Motor neuron (in vitro differentiated cells): ENCODE measurements at regions not wholly inside any gene's neighbourhood (a gene's known extent, or its start where the extent isn't known, plus 50 kb on each side); places are given as distances from the start of the nearest gene placed in this dataset.
A peak's percentile ranks its signal among the peaks of the same experiment; 100 is the strongest.
"Not testable (repeated sequence)": the region's sequence is repeated elsewhere in the genome, so short reads cannot be mapped to it uniquely, and the experiment has no call there.

ENCODE experiments used
- ATAC-seq, 8 experiments: fragments of 200-7000 bp; cut with Tn5 transposase; replicated peaks in 6 of 8; 2 replicates each; pipeline ENCODE4 v1.8.0; 2021; ENCODE audit warnings: mild to moderate bottlenecking in 8 of 8, moderate library complexity in 8 of 8
- H3K27ac ChIP-seq, 2 donors: fragments of 250-450 bp; sonication (Bioruptor Pico); 2 replicates each; pipeline ENCODE4 v1.9.0; 2021; ENCODE audit warnings: antibody characterized with exemption in 2 of 2, mild to moderate bottlenecking in 2 of 2, moderate library complexity in 1 of 2
- H3K4me1 ChIP-seq, 2 donors: fragments of 250-450 bp; sonication (Bioruptor Pico); replicated peaks in 1 of 2; 2 replicates each; pipeline ENCODE4 v1.6.1; 2021; ENCODE audit warnings: antibody characterized with exemption in 2 of 2, mild to moderate bottlenecking in 2 of 2, moderate library complexity in 1 of 2
- H3K4me3 ChIP-seq, 5 donors: fragments of 250-450 bp; sonication (Bioruptor Pico); 2 replicates each; pipeline ENCODE4 v1.9.0; 2021; ENCODE audit warnings: antibody characterized with exemption in 5 of 5, mild to moderate bottlenecking in 5 of 5, moderate library complexity in 4 of 5
- WGBS, 10 experiments: fragments of 450-650 bp; shearing (Covaris generic); methylation state at CpG; one replicate each; pipeline ENCODE4 v1.0.0; 2022; 5-methylcytosine and 5-hydroxymethylcytosine counted together
- in situ Hi-C, 9 experiments: fragments of 400-800 bp; cut with MboI; loops; one replicate each; pipeline ENCODE4 v1.15.0; 2021; ENCODE audit warnings: low sequenced_read_pairs in 9 of 9, low pct_unique_long_range_greater_than_20kb in 2 of 9; ENCODE audit not compliant: unreplicated experiment in 9 of 9

GRCh38 chrY:19487494-19487893 lies 257.0 kb downstream of the KDM5D start:
- Histone ChIP-seq H3K4me1 (no peaks in the 10 kb centered on the region), H3K27ac (no peak overlapping the region), H3K4me3 (no peak overlapping the region)
- ATAC-seq = no peak
- 0 to 82% (median 42%) methylated on average over 1 to 3 of the region's 3 CpGs; no CpG with 5 or more reads in 5 of the 10 experiments for WGBS, 10 experiments
- in situ Hi-C loops = no loop called here

DNA sequence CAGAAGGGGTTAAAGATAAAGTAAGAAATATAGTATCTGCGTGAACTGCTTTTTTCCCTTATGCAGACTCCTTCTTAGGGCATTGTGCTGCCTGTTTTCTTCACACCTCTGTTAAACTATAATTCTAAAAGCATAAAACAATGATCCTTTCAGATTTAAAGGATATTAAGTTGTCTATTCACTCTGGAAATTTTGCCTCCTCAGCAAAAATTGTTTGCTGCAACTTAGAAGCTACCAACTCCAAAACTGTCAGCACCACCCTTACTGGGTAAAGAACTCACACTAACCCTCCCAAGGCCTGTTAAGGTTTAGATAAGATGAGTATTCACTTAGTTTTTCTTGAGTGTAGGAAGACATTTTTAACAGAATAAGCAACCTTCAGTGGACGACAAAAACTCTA lies 259.5 kb downstream of the KDM5D start:
- no CpG with 5 or more reads among the region's 2 CpGs for WGBS, 10 experiments
- no peak overlapping the region for H3K4me3 ChIP-seq
- in situ Hi-C loops = no loop called here
- ATAC-seq = no peak
- no peaks in the 10 kb centered on the region for H3K4me1 ChIP-seq
- H3K27ac ChIP-seq = no peak overlapping the region

DNA sequence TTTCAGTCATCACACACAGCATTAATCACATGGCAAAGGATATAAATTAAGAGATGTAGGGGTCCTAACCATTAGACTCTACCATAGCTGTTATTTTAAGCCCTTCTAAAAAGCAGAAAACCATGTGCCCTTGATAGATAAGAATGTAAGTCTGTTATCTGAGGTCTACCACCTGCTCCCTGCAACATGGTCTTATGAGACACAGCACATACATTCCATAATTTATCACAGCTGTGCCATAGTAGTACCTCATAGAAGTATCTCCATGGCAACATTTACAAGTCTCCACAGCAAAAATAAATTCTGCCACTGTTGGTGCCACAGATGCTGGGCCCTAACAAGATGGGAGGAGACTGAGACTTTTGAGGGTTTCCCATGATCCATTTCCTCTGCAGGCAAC lies 265.4 kb downstream of the KDM5D start:
- ATAC-seq = no peak
- no peak overlapping the region for H3K27ac ChIP-seq
- in situ Hi-C loops = no loop called here
- no peaks in the 10 kb centered on the region for H3K4me1 ChIP-seq
- H3K4me3 ChIP-seq = no peak overlapping the region

DNA sequence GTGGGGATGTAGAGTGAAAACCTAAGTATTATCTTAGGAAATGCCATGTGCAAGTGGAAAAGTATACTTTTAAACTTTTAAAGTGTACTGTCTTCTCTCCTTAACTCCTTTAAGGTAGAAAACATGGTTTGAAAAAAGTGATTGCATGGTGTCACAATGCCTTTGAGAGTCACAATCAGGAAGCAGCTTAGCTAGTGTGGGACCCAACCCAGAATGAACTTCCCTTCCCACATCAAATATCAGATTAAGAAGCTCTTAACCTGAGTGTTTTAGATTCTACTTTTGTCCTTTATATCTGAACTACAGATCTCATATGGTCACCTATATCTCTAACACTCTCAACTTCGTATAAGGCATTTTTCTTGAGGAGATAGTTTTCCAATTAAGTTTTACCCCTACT lies 266.6 kb downstream of the KDM5D start:
- ATAC-seq = no peak
- Histone ChIP-seq H3K4me3 (no peak overlapping the region), H3K27ac (no peak overlapping the region), H3K4me1 (no peaks in the 10 kb centered on the region)
- in situ Hi-C loops = no loop called here
- WGBS, 10 experiments = 0 to 83% methylated on average over 1 of the region's 1 CpG; no CpG with 5 or more reads in 8 of the 10 experiments

DNA sequence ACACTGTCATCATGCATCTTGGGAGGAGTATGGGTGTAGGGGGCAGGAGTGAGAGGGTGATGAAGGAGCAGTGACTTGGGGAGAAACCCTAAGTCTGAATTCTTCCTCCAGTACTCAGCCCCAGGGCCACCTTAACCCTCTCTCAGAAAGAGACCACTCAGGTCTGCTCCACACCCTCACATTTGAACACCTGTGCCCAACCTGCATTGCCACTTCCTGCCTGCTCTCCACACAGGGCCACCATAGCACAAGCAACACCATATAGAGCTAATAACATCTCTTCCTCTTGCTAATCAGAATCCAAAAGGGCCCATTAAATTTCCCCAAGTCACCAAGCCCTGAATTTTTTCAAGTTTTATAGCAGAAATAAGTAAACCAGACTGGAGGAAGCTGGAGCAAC lies 278.7 kb downstream of the KDM5D start:
- ATAC-seq = no peak

DNA sequence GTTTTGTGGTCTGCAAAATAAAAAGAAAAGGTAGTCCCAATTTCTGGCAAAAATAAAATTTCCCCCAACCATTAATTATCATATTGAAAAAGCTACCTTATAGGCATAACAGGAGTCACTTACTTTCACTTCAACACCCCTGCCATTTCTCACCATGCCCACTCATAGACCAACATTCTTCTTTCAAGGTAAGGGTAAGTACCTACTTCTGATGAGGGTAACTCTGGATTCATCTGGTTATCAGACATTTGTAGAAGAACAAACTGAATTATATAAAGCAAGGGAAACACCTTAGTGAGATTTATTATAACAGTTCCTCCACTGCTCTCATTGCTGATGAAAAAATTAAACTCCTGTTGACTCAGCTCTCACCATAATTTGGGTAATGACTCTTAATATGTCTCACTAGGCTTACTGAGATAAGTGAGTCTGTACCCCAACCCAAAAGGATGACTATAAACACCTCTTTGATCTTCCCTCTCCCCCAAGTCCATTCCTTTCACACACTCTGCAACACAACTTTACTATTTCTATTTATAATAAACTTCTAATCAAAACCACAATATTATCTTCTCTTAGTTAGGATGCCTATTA lies 287.6 kb downstream of the KDM5D start:
- no peak for ATAC-seq
- in situ Hi-C loops = no loop called here
- Histone ChIP-seq H3K4me1 (no peaks in the 10 kb centered on the region), H3K27ac (no peak overlapping the region), H3K4me3 (no peak overlapping the region)

More for the DNA sequence above, 278.7 kb downstream of the KDM5D start:
- no peaks in the 10 kb centered on the region for H3K4me1 ChIP-seq
- in situ Hi-C loops = no loop called here
- no peak overlapping the region for H3K27ac ChIP-seq
- no peak overlapping the region for H3K4me3 ChIP-seq

- WGBS, 10 experiments = 0% methylated on average over 1 of the region's 4 CpGs; no CpG with 5 or more reads in 9 of the 10 experiments
- Histone ChIP-seq H3K4me1 (no peaks in the 10 kb centered on the region), H3K27ac (no peak overlapping the region), H3K4me3 (no peak overlapping the region)
- ATAC-seq = peak in 7 of 8 experiments; percentile 38 to 78 (median 52)
- in situ Hi-C loops = loop anchor here in 1 of 9 experiments (25.0 kb wide), 1 partner anchor 254 kb away; no protein-coding TSS in a partner anchor
Measured at GRCh38 chrY:19433059-19433458, 311.5 kb downstream of the KDM5D start.

- in situ Hi-C loops = loop anchor here in 1 of 9 experiments (25.0 kb wide), 1 partner anchor 259 kb away; no protein-coding TSS in a partner anchor
- H3K4me1 ChIP-seq = no peaks in the 10 kb centered on the region
- peak in 3 of 8 experiments; percentile 34 to 53 (median 40) for ATAC-seq
- no peak overlapping the region for H3K4me3 ChIP-seq
- no peak overlapping the region for H3K27ac ChIP-seq
Measured at GRCh38 chrY:19427736-19428518, 316.6 kb downstream of the KDM5D start.

DNA sequence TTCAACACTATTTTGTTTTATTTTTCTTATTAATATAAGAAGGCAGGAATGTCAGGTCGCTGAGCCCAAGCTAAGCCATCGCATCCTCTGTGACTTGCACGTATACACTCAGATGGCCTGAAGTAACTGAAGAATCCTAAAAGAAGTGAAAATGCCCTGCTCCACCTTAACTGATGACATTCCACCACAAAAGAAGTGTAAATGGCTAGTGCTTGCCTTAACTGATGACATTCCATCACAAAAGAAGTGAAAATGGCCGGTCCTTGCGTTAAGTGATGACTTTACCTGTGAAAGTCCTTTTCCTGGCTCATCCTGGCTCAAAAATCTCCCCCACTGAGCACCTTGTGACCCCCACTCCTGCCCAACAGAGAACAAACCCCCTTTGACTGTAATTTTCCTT lies 317.3 kb downstream of the KDM5D start:
- in situ Hi-C loops = loop anchor here in 1 of 9 experiments (25.0 kb wide), 1 partner anchor 260 kb away; no protein-coding TSS in a partner anchor
- H3K4me1 ChIP-seq, ATAC-seq, H3K27ac ChIP-seq, H3K4me3 ChIP-seq: not testable (repeated sequence)
- WGBS, 10 experiments = 80% methylated on average over 5 of the region's 5 CpGs; no CpG with 5 or more reads in 9 of the 10 experiments

- in situ Hi-C loops = no loop called here
- 80% methylated on average over 1 of the region's 3 CpGs; no CpG with 5 or more reads in 9 of the 10 experiments for WGBS, 10 experiments
- H3K4me1 ChIP-seq = no peaks in the 10 kb centered on the region
- peak in 1 of 8 experiments; percentile 63 for ATAC-seq
- no peak overlapping the region for H3K27ac ChIP-seq
- H3K4me3 ChIP-seq = no peak overlapping the region
Measured at GRCh38 chrY:19410980-19411766, 333.4 kb downstream of the KDM5D start.

DNA sequence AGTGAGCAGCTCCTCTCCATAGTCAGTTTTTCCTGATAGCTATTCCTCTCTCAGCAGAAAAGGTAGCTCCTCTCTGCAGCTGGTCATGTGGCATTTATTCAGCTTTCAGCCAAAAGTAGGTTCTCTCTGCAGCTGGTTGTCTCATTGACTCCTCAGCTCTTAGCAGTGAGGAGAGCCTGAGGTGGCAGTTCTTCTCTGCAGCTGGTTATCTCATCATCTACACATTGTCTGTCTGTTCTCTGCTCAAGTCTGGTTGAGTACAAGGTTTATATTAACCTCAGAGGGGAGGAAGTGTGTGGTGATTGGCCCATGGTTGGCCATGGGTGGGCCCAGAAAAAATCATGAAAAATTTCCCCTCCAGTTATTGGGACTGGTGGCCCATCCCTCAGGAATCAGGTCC lies 338.3 kb downstream of the KDM5D start:
- ATAC-seq = no peak
- H3K27ac ChIP-seq = no peak overlapping the region
- in situ Hi-C loops = no loop called here
- no peak overlapping the region for H3K4me3 ChIP-seq
- no peaks in the 10 kb centered on the region for H3K4me1 ChIP-seq

GRCh38 chrY:19405598-19405997 lies 338.9 kb downstream of the KDM5D start:
- no peak overlapping the region for H3K27ac ChIP-seq
- 90% methylated on average over 2 of the region's 4 CpGs; no CpG with 5 or more reads in 9 of the 10 experiments for WGBS, 10 experiments
- ATAC-seq = no peak
- in situ Hi-C loops = no loop called here
- H3K4me1 ChIP-seq = no peaks in the 10 kb centered on the region
- H3K4me3 ChIP-seq = no peak overlapping the region

DNA sequence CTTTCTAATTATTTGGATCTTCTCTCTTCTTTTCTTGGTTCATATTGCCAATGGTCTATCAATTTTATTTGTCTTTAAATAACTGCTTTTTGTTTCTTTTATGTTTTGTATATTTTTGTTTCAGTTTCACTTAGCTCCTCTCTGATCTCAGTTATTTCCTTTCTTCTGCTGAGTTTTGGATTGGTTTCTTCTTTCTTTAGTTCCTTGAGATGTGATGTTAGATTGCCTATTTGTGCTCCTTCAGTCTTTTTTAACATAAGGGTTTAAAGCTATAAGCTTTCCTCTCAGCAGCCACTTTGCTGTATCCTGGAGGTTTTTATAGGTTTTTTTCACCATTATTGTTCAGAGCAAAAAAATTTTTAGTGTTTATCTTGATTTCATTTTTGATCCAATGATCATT lies 351.6 kb downstream of the KDM5D start:
- H3K27ac ChIP-seq = no peak overlapping the region
- no peak overlapping the region for H3K4me3 ChIP-seq
- no peaks in the 10 kb centered on the region for H3K4me1 ChIP-seq
- ATAC-seq = no peak
- in situ Hi-C loops = no loop called here
